ENCODE measurements at regions not wholly inside any gene's neighbourhood (a gene's known extent, or its start where the extent isn't known, plus 50 kb on each side); places are given as distances from the start of the nearest gene placed in this dataset.

DNA sequence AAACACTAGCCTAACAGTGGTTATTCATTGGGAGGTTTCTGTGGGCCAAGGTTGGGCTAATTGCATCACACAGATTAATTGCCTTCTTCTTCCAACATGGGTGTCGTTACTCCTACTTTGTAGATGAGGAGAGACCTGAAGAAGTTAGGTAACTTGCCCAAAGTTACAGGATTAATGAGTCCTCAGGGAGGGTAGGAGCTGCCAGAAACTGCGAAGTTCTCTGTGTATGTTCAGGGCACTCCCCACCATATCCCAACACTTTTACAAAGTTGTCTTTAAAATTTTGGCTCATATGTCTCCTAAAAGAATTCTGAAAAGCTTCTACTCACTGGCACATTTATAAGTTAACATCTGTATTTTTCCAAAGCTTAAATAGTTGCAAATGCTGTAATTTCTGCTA lies 323.5 kb upstream of the HSF2 start:
- H3K4me3 ChIP-seq (ENCODE audit: low read depth, low read length), result no peak overlapping the region
- TF ChIP-seq CTCF (IDR thresholded peaks at IDR 0.05; ENCODE audit: low read depth, low read length), result no peak

DNA sequence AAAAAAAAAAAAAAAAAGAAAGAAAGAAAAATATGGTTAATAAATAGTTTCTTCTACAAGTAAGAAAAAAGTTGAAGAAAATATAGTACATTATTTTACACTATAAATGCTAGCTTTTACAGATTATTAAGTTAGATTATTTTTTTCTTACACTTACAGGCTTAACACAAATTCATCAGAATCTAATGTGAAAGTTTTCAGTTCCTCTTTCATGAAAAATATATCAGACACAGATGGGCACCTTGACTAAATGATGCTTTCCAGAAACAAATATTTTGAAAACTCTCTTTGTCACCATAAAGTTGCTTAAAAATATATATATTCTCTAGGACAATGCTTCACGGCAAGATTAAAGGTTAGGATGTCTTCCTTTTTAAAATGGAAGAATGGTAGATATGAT lies 321.8 kb upstream of the HSF2 start:
- H3K4me3 ChIP-seq (ENCODE audit: low read depth, low read length), result no peak overlapping the region
- no peak for TF ChIP-seq CTCF (IDR thresholded peaks at IDR 0.05; ENCODE audit: low read depth, low read length)

GRCh38 chr6:122078481-122078880 lies 321.0 kb upstream of the HSF2 start:
- TF ChIP-seq CTCF (IDR thresholded peaks at IDR 0.05; ENCODE audit: low read depth, low read length), result no peak
- H3K4me3 ChIP-seq (ENCODE audit: low read depth, low read length), result no peak overlapping the region

- H3K4me3 ChIP-seq (ENCODE audit: low read depth, low read length), result no peak overlapping the region
- no peak for TF ChIP-seq CTCF (IDR thresholded peaks at IDR 0.05; ENCODE audit: low read depth, low read length)
These were observed 319.5 kb upstream of the HSF2 start for GRCh38 chr6:122079916-122080315.

GRCh38 chr6:122081921-122082320 lies 317.5 kb upstream of the HSF2 start:
- TF ChIP-seq CTCF (IDR thresholded peaks at IDR 0.05; ENCODE audit: low read depth, low read length), result no peak

DNA sequence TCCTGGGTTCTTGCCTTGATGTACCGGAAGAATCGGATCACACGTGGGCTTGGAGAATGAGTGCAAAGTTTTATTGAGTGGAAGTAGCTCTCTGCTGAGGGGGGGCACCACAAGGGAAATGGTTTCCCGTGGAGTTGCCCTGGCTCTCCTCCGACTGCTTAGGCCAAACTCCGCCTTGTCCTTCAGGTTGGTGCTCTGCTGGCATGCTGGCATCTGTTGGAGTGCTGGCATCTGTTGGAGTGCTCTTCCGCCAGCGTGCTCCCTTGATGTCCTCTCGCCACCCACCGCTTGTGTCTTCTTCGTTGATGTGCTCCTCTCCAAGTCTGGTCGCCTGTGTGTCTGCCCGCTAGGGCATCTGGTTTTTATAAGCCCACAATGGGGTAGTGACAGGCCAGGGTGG lies 317.1 kb upstream of the HSF2 start:
- H3K4me3 ChIP-seq (ENCODE audit: low read depth, low read length), result no peak overlapping the region
- TF ChIP-seq CTCF (IDR thresholded peaks at IDR 0.05; ENCODE audit: low read depth, low read length), result no peak

More at GRCh38 chr6:122081921-122082320, 317.5 kb upstream of the HSF2 start:
- peak overlapping the region; percentile 21; the same call in 1 of the 2 replicates for H3K4me3 ChIP-seq (ENCODE audit: low read depth, low read length)

DNA sequence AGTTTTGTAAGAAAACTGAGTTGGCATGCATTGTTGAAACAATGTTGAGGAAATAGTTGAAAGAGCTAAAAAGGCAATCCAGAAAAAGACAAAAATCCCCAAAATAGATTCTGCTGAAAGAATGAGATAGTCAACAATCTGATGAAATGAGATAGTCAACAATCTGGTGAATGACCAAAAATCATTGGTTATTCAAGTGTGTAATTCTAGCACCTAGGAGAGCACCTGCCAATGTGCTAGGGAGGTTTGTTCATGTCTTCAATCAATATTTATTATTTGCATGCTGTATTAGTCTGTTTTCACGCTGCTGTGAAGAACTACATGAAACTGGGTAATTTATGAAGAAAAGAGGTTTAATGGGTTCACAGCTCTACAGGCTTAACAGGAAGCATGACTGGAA lies 307.1 kb upstream of the HSF2 start:
- no peak overlapping the region for H3K4me3 ChIP-seq (ENCODE audit: low read depth, low read length)
- no peak for TF ChIP-seq CTCF (IDR thresholded peaks at IDR 0.05; ENCODE audit: low read depth, low read length)

Data from WI38 (cell line).